K562 (cell line): ENCODE measurements at regions not wholly inside any gene's neighbourhood (a gene's known extent, or its start where the extent isn't known, plus 50 kb on each side); places are given as distances from the start of the nearest gene placed in this dataset.

Experiments used
- BDP1 ChIP-seq: IDR thresholded peaks from 3 replicates; pipeline ENCODE4 v1.6.1; 2011; ENCODE audit not compliant: insufficient read length, insufficient read depth
- CBFB ChIP-seq: sonication (generic); formaldehyde crosslinking; IDR thresholded peaks from 2 replicates; pipeline ENCODE4 v1.4.0; 2020; ENCODE audit warnings: mild to moderate bottlenecking, missing genetic modification reagents
- CBX5 ChIP-seq: IDR thresholded peaks from 2 replicates; pipeline ENCODE4 v1.6.1; 2014; ENCODE audit warnings: low read depth, borderline replicate concordance
- GTF2F1 ChIP-seq: IDR thresholded peaks from 2 replicates; pipeline ENCODE4 v1.6.1; 2011; ENCODE audit warnings: low read depth, low read length, improper control_type of control experiment
- NFXL1 ChIP-seq: fragments of 450-650 bp; formaldehyde crosslinking; IDR thresholded peaks from 2 replicates; pipeline ENCODE4 v1.4.0; 2021; ENCODE audit warnings: mild to moderate bottlenecking
- POLR2A ChIP-seq: fragments of 450-650 bp; conservative IDR thresholded peaks from 2 replicates; pipeline ENCODE4 v1.6.1; 2016
- POLR2B ChIP-seq: fragments of 450-650 bp; IDR thresholded peaks from 2 replicates; pipeline ENCODE4 v1.6.1; 2018; ENCODE audit warnings: low read depth; ENCODE audit not compliant: partially characterized antibody
- RBM39 ChIP-seq: fragments of 200-400 bp; formaldehyde crosslinking; optimal IDR thresholded peaks from 2 replicates; pipeline ENCODE3; 2018; ENCODE audit warnings: low read depth, low read length
- TF ChIP-seq, protein P1 (sequence below), 3 experiments: fragments of 200-800 bp in 1 of 3; fragments of 250-450 bp in 1 of 3; fragments of 450-650 bp in 1 of 3; sonication (Bioruptor Pico) in 1 of 3; sonication (Bioruptor generic) in 1 of 3; formaldehyde crosslinking in 1 of 3; IDR thresholded peaks; 2 replicates each; pipeline versions ENCODE4 v1.6.1 to v1.8.0; 2016 to 2022; ENCODE audit warnings: mild to moderate bottlenecking in 2 of 3, missing genetic modification characterization in 2 of 3, missing compliant biosample characterization in 1 of 3, moderate library complexity in 1 of 3
- TF ChIP-seq, protein P2 (sequence below): sonication (generic); IDR thresholded peaks from 2 replicates; pipeline ENCODE4 v1.6.1; 2016
- TF ChIP-seq, protein P3 (sequence below): fragments of 250-450 bp; sonication (Bioruptor Pico); IDR thresholded peaks from 2 replicates; pipeline ENCODE4 v1.4.0; 2020; ENCODE audit warnings: borderline replicate concordance
- TF ChIP-seq, protein P4 (sequence below), 2 experiments: fragments of 450-650 bp; IDR thresholded peaks; 2 replicates each; pipeline ENCODE4 v1.6.1; 2016; ENCODE audit warnings: mild to moderate bottlenecking in 2 of 2, borderline replicate concordance in 1 of 2, low read depth in 1 of 2, moderate library complexity in 1 of 2

DNA sequence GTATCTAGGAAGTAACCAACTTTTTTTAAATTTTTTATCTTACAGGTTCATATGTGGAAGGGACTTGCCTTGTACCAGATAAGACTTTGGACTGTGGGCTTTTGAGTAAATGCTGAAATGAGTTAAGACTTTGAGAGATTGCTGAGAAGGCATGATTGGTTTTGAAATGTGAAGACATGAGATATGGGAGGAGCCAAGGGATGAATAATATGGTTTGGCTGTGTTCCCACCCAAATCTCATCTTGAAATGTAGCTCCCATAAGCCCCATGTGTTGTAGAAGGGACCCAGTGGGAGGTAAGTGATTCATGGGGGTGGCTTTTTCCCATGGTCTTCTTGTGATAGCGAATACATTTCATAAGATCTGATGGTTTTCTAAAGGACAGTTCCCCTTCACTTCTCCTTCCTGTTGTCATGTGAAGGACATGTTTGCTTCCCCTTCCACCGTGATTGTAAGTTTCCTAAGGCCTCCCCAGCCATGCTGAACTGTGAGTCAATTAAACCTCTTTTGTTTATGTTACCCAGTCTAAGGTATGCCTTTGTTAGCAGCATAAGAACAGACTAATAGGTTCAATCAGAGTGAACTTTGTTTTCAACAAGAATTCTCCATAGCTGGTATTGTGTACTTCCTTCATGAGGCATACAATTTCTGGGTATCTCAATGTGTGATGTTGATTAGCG lies 535.6 kb upstream of the MEF2C start (continued):
- TF ChIP-seq, protein P1, sequence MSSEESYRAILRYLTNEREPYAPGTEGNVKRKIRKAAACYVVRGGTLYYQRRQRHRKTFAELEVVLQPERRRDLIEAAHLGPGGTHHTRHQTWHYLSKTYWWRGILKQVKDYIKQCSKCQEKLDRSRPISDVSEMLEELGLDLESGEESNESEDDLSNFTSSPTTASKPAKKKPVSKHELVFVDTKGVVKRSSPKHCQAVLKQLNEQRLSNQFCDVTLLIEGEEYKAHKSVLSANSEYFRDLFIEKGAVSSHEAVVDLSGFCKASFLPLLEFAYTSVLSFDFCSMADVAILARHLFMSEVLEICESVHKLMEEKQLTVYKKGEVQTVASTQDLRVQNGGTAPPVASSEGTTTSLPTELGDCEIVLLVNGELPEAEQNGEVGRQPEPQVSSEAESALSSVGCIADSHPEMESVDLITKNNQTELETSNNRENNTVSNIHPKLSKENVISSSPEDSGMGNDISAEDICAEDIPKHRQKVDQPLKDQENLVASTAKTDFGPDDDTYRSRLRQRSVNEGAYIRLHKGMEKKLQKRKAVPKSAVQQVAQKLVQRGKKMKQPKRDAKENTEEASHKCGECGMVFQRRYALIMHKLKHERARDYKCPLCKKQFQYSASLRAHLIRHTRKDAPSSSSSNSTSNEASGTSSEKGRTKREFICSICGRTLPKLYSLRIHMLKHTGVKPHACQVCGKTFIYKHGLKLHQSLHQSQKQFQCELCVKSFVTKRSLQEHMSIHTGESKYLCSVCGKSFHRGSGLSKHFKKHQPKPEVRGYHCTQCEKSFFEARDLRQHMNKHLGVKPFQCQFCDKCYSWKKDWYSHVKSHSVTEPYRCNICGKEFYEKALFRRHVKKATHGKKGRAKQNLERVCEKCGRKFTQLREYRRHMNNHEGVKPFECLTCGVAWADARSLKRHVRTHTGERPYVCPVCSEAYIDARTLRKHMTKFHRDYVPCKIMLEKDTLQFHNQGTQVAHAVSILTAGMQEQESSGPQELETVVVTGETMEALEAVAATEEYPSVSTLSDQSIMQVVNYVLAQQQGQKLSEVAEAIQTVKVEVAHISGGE (CRISPR knock-in tag; IDR thresholded peaks at IDR 0.05), result peak in 1 of 3 experiments; percentile 43; a peak in 1 of 6 replicates
- TF ChIP-seq, protein P2, sequence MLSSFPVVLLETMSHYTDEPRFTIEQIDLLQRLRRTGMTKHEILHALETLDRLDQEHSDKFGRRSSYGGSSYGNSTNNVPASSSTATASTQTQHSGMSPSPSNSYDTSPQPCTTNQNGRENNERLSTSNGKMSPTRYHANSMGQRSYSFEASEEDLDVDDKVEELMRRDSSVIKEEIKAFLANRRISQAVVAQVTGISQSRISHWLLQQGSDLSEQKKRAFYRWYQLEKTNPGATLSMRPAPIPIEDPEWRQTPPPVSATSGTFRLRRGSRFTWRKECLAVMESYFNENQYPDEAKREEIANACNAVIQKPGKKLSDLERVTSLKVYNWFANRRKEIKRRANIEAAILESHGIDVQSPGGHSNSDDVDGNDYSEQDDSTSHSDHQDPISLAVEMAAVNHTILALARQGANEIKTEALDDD, result no peak
- TF ChIP-seq RBM39 (no peak), CBX5 (no peak), CBFB (CRISPR knock-in tag) (no peak), BDP1 (no peak), POLR2A (no peak), GTF2F1 (no peak), POLR2B (no peak), NFXL1 (no peak)
- TF ChIP-seq, protein P3, sequence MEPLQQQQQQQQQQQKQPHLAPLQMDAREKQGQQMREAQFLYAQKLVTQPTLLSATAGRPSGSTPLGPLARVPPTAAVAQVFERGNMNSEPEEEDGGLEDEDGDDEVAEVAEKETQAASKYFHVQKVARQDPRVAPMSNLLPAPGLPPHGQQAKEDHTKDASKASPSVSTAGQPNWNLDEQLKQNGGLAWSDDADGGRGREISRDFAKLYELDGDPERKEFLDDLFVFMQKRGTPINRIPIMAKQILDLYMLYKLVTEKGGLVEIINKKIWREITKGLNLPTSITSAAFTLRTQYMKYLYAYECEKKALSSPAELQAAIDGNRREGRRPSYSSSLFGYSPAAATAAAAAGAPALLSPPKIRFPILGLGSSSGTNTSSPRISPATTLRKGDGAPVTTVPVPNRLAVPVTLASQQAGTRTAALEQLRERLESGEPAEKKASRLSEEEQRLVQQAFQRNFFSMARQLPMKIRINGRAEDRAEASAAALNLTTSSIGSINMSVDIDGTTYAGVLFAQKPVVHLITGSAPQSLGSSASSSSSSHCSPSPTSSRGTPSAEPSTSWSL (CRISPR knock-in tag), result no peak
- TF ChIP-seq, protein P4, sequence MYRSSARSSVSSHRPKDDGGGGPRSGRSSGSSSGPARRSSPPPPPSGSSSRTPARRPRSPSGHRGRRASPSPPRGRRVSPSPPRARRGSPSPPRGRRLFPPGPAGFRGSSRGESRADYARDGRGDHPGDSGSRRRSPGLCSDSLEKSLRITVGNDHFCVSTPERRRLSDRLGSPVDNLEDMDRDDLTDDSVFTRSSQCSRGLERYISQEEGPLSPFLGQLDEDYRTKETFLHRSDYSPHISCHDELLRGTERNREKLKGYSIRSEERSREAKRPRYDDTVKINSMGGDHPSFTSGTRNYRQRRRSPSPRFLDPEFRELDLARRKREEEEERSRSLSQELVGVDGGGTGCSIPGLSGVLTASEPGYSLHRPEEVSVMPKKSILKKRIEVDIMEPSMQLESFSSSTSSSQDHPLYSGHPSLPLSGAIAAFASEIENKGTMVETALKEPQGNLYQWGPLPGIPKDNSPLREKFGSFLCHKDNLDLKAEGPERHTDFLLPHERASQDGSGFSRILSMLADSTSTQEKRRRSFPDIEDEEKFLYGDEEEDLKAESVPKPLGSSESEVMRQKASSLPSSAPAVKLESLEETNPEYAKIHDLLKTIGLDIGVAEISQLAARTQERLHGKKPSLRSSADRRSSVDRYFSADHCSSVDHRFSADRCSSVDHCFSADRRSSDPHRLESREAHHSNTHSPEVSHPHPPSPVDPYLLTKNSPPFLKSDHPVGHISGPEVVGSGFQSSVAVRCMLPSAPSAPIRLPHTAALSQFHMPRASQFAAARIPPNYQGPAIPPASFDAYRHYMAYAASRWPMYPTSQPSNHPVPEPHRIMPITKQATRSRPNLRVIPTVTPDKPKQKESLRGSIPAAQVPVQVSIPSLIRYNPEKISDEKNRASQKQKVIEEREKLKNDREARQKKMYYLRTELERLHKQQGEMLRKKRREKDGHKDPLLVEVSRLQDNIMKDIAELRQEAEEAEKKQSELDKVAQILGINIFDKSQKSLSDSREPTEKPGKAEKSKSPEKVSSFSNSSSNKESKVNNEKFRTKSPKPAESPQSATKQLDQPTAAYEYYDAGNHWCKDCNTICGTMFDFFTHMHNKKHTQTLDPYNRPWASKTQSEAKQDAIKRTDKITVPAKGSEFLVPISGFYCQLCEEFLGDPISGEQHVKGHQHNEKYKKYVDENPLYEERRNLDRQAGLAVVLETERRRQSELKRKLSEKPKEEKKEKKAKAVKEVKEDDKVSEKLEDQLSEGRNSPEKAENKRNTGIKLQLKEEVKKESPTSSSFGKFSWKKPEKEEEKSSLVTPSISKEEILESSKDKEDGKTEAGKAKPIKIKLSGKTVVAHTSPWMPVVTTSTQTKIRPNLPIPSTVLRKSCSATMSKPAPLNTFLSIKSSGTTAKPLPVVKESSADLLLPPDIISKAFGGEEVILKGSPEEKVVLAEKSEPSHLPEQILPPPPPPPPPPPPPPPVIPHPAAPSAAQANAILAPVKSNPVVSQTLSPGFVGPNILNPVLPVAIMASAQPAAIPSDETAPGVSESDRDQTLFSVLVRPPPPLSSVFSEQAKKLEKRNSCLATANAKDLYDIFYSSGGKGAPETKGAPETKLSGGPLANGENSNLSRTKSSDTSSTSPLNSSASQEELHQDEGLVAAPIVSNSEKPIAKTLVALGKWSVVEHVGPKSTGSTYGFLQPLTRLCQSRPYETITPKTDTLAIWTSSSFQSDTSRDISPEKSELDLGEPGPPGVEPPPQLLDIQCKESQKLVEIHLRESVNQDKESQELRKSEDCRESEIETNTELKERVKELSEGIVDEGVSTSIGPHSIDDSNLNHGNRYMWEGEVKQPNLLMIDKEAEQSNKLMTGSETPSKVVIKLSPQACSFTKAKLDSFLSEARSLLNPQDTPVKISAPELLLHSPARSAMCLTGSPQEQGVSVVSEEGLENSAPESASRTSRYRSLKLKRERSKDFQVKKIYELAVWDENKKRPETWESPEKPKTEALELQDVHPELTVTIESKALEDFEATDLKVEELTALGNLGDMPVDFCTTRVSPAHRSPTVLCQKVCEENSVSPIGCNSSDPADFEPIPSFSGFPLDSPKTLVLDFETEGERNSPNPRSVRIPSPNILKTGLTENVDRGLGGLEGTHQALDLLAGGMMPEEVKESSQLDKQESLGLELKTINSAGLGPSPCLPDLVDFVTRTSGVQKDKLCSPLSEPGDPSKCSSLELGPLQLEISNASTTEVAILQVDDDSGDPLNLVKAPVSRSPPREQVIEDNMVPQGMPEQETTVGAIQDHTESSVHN (IDR thresholded peaks at IDR 0.05; ENCODE audit: borderline replicate concordance in 1 of 2, low read depth in 1 of 2), result no peak
